Neural cell (in vitro differentiated cells): ENCODE measurements at regions not wholly inside any gene's neighbourhood (a gene's known extent, or its start where the extent isn't known, plus 50 kb on each side); places are given as distances from the start of the nearest gene placed in this dataset.

Source experiments
- H2AFZ ChIP-seq: fragments of 200-600, 300-800 bp; sonication (generic), shearing (Covaris generic); 2 replicates; pipeline ENCODE4 v1.6.0; 2014; ENCODE audit warnings: low read depth, mild to moderate bottlenecking, antibody characterized with exemption, low read length, moderate library complexity
- H3F3A ChIP-seq: fragments of 200-600 bp; shearing (Covaris generic); 2 replicates; pipeline ENCODE4 v1.6.1; 2016; ENCODE audit warnings: mild to moderate bottlenecking, moderate library complexity, mixed read lengths, antibody characterized with exemption, low read length; ENCODE audit not compliant: insufficient read depth, poor library complexity, severe bottlenecking
- H3K27ac ChIP-seq: fragments of 200-600, 300-800 bp; sonication (generic), shearing (Covaris generic); 2 replicates; pipeline ENCODE4 v1.5.1; 2014; ENCODE audit warnings: mild to moderate bottlenecking, low read length, moderate library complexity
- H3K27me3 ChIP-seq: fragments of 300-800, 200-600 bp; sonication (generic), shearing (Covaris generic); 2 replicates; pipeline ENCODE4 v1.6.0; 2014; ENCODE audit warnings: mild to moderate bottlenecking, low read depth, low read length, moderate library complexity; ENCODE audit not compliant: insufficient read depth
- H3K36me3 ChIP-seq: fragments of 300-800, 200-600 bp; sonication (generic), shearing (Covaris generic); 2 replicates; pipeline ENCODE4 v1.5.1; 2014; ENCODE audit warnings: mild to moderate bottlenecking, antibody characterized with exemption, low read length, moderate library complexity; ENCODE audit not compliant: insufficient read depth
- H3K4me2 ChIP-seq: fragments of 300-800, 200-600 bp; sonication (generic), shearing (Covaris generic); 2 replicates; pipeline ENCODE4 v1.6.0; 2014; ENCODE audit warnings: mild to moderate bottlenecking, low read length
- H3K4me3 ChIP-seq: fragments of 300-800, 200-600 bp; sonication (generic), shearing (Covaris generic); 2 replicates; pipeline ENCODE4 v1.5.1; 2014; ENCODE audit warnings: mild to moderate bottlenecking, low read length, moderate library complexity
- H3K79me2 ChIP-seq: fragments of 200-600 bp; shearing (Covaris generic); replicated peaks from 2 replicates; pipeline ENCODE4 v1.6.0; 2014; ENCODE audit warnings: mild to moderate bottlenecking, low read length, moderate library complexity; ENCODE audit not compliant: insufficient read depth
- H3K9ac ChIP-seq: fragments of 300-800, 200-600 bp; sonication (generic), shearing (Covaris generic); 2 replicates; pipeline ENCODE4 v1.6.1; 2016; ENCODE audit warnings: mild to moderate bottlenecking, low read length, mixed read lengths
- H3K9me2 ChIP-seq: fragments of 200-600 bp; shearing (Covaris generic); 2 replicates; pipeline ENCODE4 v1.6.1; 2016; ENCODE audit warnings: mild to moderate bottlenecking, low read length, mixed read lengths; ENCODE audit not compliant: insufficient read depth
- H3K9me3 ChIP-seq: fragments of 200-600, 300-800 bp; sonication (generic), shearing (Covaris generic); 2 replicates; pipeline ENCODE4 v1.6.1; 2016; ENCODE audit warnings: mild to moderate bottlenecking, mixed run types, low read length, moderate library complexity, mixed read lengths
- H4K20me1 ChIP-seq: fragments of 200-600 bp; shearing (Covaris generic); 2 replicates; pipeline ENCODE4 v1.6.1; 2016; ENCODE audit warnings: mild to moderate bottlenecking, mixed run types; ENCODE audit not compliant: insufficient read depth
- CTCF ChIP-seq: fragments of 450-650 bp; IDR thresholded peaks from 2 replicates; pipeline ENCODE4 v1.5.1; 2014; ENCODE audit warnings: antibody characterized with exemption, mild to moderate bottlenecking, moderate library complexity; ENCODE audit not compliant: poor library complexity, severe bottlenecking
- EP300 ChIP-seq: fragments of 450-650 bp; conservative IDR thresholded peaks from 2 replicates; pipeline ENCODE4 v1.6.1; 2014; ENCODE audit warnings: antibody characterized with exemption, mild to moderate bottlenecking, moderate library complexity; ENCODE audit not compliant: poor library complexity, severe bottlenecking
- EZH2 ChIP-seq: fragments of 200-600, 300-800 bp; shearing (Covaris generic), sonication (generic); IDR thresholded peaks from 2 replicates; pipeline ENCODE4 v1.6.1; 2014; ENCODE audit warnings: antibody characterized with exemption, low read length, borderline replicate concordance, mild to moderate bottlenecking; ENCODE audit not compliant: insufficient read depth, poor library complexity, severe bottlenecking
- MXI1 ChIP-seq: fragments of 450-650 bp; conservative IDR thresholded peaks from 2 replicates; pipeline ENCODE4 v1.6.1; 2014; ENCODE audit warnings: antibody characterized with exemption, mild to moderate bottlenecking; ENCODE audit not compliant: poor library complexity, severe bottlenecking
- POLR2AphosphoS5 ChIP-seq: IDR thresholded peaks from 2 replicates; pipeline ENCODE4 v1.6.1; 2012
- RAD21 ChIP-seq: fragments of 450-650 bp; conservative IDR thresholded peaks from 2 replicates; pipeline ENCODE4 v1.6.1; 2014; ENCODE audit warnings: antibody characterized with exemption, mild to moderate bottlenecking, moderate library complexity
- REST ChIP-seq: IDR thresholded peaks from 2 replicates; pipeline ENCODE4 v1.6.1; 2012; ENCODE audit warnings: borderline replicate concordance
- SMC3 ChIP-seq: fragments of 450-650 bp; conservative IDR thresholded peaks from 2 replicates; pipeline ENCODE4 v1.6.1; 2014; ENCODE audit warnings: antibody characterized with exemption, mild to moderate bottlenecking, moderate library complexity; ENCODE audit not compliant: poor library complexity
- TAF1 ChIP-seq: IDR thresholded peaks from 2 replicates; pipeline ENCODE4 v1.6.1; 2012; ENCODE audit warnings: low read depth

GRCh38 chr3:170723241-170723640 lies 137.4 kb upstream of the SLC7A14 start:
- H3K4me3 ChIP-seq: no peak overlapping the region
- no peak overlapping the region for H2AFZ ChIP-seq
- no peaks in the 10 kb centered on the region for H3K9me2 ChIP-seq
- no peaks in the 10 kb centered on the region for H3K79me2 ChIP-seq
- H3K36me3 ChIP-seq: no peaks in the 10 kb centered on the region
- no peak overlapping the region for H3K27ac ChIP-seq
- no peak overlapping the region for H3K9ac ChIP-seq
- no peak overlapping the region for H3K4me2 ChIP-seq
- no peaks in the 10 kb centered on the region for H4K20me1 ChIP-seq
- TF ChIP-seq MXI1 (no peak), RAD21 (no peak), EP300 (no peak), TAF1 (no peak), POLR2AphosphoS5 (no peak), SMC3 (no peak), CTCF (no peak), REST (no peak), EZH2 (no peak)
- no peaks in the 10 kb centered on the region for H3K27me3 ChIP-seq
- no peaks in the 10 kb centered on the region for H3K9me3 ChIP-seq
- H3F3A ChIP-seq: no peaks in the 10 kb centered on the region

GRCh38 chr3:170721563-170721962 lies 135.7 kb upstream of the SLC7A14 start:
- no peak overlapping the region for H3K4me3 ChIP-seq
- no peaks in the 10 kb centered on the region for H3K36me3 ChIP-seq
- H3F3A ChIP-seq: no peaks in the 10 kb centered on the region
- no peak overlapping the region for H3K27ac ChIP-seq
- no peaks in the 10 kb centered on the region for H3K27me3 ChIP-seq
- H3K9ac ChIP-seq: no peak overlapping the region
- H2AFZ ChIP-seq: no peak overlapping the region
- H3K9me3 ChIP-seq: no peaks in the 10 kb centered on the region
- no peaks in the 10 kb centered on the region for H4K20me1 ChIP-seq
- H3K79me2 ChIP-seq: no peaks in the 10 kb centered on the region
- TF ChIP-seq REST (no peak), CTCF (no peak), EZH2 (no peak), MXI1 (no peak)
- no peaks in the 10 kb centered on the region for H3K9me2 ChIP-seq
- H3K4me2 ChIP-seq: no peak overlapping the region
